Nephron progenitor cell (in vitro differentiated cells): ENCODE measurements at regions not wholly inside any gene's neighbourhood (a gene's known extent, or its start where the extent isn't known, plus 50 kb on each side); places are given as distances from the start of the nearest gene placed in this dataset.
A peak's percentile ranks its signal among the peaks of the same experiment; 100 is the strongest.

Experiments used
- DNase-seq: peaks from one replicate; pipeline ENCODE4 v3.0.0; 2021
- H3K27ac Mint-ChIP-seq: 2 replicates; pipeline ENCODE4 v1.8.0; 2021; ENCODE audit warnings: mild to moderate bottlenecking, moderate library complexity, mixed read lengths
- H3K27me3 Mint-ChIP-seq: 2 replicates; pipeline ENCODE4 v1.8.0; 2021; ENCODE audit warnings: mild to moderate bottlenecking, low read depth, mixed read lengths; ENCODE audit not compliant: poor library complexity
- H3K36me3 Mint-ChIP-seq: 2 replicates; pipeline ENCODE4 v1.8.0; 2021; ENCODE audit warnings: low read depth, mixed read lengths
- H3K4me1 Mint-ChIP-seq: 2 replicates; pipeline ENCODE4 v1.8.0; 2021; ENCODE audit warnings: mixed read lengths
- H3K4me3 Mint-ChIP-seq: 2 replicates; pipeline ENCODE4 v1.8.0; 2021; ENCODE audit warnings: mild to moderate bottlenecking, moderate library complexity, mixed read lengths
- H3K9me3 Mint-ChIP-seq: 2 replicates; pipeline ENCODE4 v1.8.0; 2021; ENCODE audit warnings: mild to moderate bottlenecking, moderate library complexity, mixed read lengths
- TF ChIP-seq, protein P1 (sequence below): fragments of 200-600 bp; sonication (generic); IDR thresholded peaks from 2 replicates; pipeline ENCODE4 v1.5.0; 2021; ENCODE audit warnings: antibody characterized with exemption

DNA sequence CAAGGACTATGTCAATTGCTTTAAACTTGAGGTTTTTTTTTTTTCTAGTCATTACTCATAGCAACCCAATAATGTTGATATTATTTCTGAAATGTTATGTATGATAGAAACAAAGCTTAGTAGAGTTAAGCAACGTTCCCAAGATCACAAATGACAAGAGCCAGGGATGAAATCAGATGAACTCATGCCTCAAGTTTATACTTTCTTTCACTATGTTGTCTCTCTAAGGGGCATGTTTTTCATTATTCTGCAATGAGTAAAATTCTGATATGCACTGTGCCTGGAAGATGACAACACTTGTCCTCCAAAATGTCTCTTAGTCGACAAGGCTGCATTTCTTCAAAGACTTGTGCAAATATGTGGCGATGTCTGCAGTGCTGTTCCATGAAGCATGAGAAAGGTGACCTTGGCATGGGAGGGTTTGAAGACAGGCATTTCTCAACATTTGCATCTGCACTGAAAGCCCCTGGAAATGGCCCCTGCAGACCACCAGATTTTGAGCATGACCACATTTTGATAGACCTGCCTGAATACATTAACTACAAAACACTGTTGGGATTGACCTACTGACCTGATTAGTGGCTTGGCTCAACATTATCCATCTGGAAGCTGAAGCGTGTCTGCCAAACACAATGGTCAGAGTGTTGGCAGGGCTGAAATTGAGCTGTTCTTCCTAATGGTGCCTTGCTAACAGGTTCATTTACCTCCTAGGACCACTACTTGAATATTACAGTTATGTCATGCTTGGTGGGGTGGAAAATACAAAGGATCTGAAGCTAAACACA, 1027.5 kb downstream of the CDH11 start:
- Mint-ChIP-seq H3K9me3 (no peaks in the 10 kb centered on the region), H3K27me3 (peaks cover 7% of the 10 kb centered on the region), H3K27ac (no peak overlapping the region), H3K36me3 (no peaks in the 10 kb centered on the region), H3K4me3 (no peak overlapping the region), H3K4me1 (peaks cover 13% of the 10 kb centered on the region)
- DNase-seq: no peak
- TF ChIP-seq, protein P1, sequence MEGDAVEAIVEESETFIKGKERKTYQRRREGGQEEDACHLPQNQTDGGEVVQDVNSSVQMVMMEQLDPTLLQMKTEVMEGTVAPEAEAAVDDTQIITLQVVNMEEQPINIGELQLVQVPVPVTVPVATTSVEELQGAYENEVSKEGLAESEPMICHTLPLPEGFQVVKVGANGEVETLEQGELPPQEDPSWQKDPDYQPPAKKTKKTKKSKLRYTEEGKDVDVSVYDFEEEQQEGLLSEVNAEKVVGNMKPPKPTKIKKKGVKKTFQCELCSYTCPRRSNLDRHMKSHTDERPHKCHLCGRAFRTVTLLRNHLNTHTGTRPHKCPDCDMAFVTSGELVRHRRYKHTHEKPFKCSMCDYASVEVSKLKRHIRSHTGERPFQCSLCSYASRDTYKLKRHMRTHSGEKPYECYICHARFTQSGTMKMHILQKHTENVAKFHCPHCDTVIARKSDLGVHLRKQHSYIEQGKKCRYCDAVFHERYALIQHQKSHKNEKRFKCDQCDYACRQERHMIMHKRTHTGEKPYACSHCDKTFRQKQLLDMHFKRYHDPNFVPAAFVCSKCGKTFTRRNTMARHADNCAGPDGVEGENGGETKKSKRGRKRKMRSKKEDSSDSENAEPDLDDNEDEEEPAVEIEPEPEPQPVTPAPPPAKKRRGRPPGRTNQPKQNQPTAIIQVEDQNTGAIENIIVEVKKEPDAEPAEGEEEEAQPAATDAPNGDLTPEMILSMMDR: no peak

DNA sequence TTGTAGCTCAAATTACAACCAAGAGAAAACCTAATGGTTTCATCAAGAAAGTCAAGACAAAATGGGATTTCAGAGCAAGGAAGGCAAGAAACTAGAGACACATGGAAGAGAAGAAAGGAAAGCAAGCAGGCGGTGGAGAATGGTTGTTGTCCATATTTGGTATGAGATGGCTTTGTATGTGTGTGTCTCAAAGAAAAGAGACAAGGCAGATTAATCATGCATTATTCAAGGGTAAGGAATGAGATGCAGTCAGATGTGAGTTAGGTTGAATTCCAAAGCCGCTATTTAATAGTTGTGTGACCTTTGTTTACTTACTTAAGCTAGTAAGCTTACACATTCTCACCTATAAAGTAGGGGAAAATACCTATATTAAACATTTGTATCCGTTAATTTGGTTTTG, 1029.6 kb downstream of the CDH11 start:
- H3K27ac Mint-ChIP-seq: no peak overlapping the region
- H3K27me3 Mint-ChIP-seq: peaks cover 11% of the 10 kb centered on the region
- no peaks in the 10 kb centered on the region for H3K9me3 Mint-ChIP-seq
- H3K4me3 Mint-ChIP-seq: no peak overlapping the region
- DNase-seq: no peak
- H3K4me1 Mint-ChIP-seq: peaks cover 18% of the 10 kb centered on the region
- no peaks in the 10 kb centered on the region for H3K36me3 Mint-ChIP-seq
- TF ChIP-seq, protein P1: no peak

DNA sequence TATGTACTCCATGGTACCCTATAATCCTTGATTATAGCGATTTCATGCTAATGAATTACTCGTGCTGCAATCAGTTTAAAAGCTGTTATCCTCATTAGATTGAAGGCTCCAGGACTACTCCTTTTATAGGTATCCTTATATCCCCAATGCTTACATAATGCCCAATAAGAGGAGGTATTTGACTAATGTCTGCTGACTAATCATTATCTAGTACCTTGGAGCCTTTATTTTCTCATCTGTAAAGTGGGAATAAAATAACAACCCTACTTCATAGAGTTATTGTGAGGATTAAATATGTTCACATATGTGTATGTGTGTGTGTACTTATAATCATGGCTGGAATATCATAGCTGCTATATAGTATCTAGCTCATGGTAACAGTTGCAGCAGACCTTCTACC, 1031.5 kb downstream of the CDH11 start:
- H3K9me3 Mint-ChIP-seq: no peaks in the 10 kb centered on the region
- TF ChIP-seq, protein P1: no peak
- peaks cover 4% of the 10 kb centered on the region for H3K27me3 Mint-ChIP-seq
- H3K4me1 Mint-ChIP-seq: peaks cover 18% of the 10 kb centered on the region
- DNase-seq: no peak
- H3K36me3 Mint-ChIP-seq: no peaks in the 10 kb centered on the region
- no peak overlapping the region for H3K27ac Mint-ChIP-seq
- H3K4me3 Mint-ChIP-seq: no peak overlapping the region

DNA sequence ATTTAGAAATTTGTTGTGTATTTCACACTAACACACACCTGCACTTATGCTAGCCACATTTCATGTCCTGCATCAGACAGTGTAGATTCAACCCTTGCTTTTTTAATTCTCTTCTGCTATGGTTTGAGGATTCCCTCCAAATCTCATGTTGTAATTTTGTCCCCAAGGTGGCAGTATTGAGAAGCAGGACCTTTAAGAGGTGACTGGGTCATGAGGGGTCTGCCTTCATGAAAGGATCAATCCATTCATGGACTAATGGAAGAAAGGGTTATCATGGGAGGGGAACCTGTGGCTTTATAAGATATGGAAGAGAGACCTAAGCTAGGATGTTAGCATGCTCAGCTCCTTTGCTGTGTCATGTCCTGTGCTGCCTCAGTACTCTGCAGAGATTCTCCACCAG, 1032.2 kb downstream of the CDH11 start:
- Mint-ChIP-seq H3K4me3 (no peak overlapping the region), H3K36me3 (no peaks in the 10 kb centered on the region), H3K9me3 (no peaks in the 10 kb centered on the region), H3K4me1 (peaks cover 14% of the 10 kb centered on the region), H3K27me3 (peaks cover 4% of the 10 kb centered on the region), H3K27ac (peak overlapping the region; percentile 17)
- TF ChIP-seq, protein P1: peak; percentile 50
- peak; percentile 9 for DNase-seq

DNA sequence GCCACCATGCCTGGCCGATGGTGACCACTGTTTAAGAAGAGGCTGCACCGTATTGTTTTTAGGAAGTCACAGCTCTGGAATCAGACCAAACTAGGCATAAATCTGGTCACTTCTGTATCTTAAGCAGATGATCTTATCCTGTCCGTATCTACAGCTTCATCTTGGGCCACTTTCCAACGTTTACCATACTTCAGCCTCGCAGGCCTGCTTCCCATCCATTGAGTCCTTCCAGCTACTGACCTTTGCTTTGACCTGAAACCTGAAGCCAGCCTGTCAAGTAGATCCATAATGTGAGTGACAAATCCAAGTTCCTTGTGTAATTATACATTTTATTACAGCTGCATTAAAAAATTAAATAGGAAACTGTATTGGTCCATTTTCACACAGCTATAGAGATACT, 1033.0 kb downstream of the CDH11 start:
- no peak overlapping the region for H3K4me3 Mint-ChIP-seq
- no peak overlapping the region for H3K27ac Mint-ChIP-seq
- DNase-seq: no peak
- peaks cover 10% of the 10 kb centered on the region for H3K4me1 Mint-ChIP-seq
- H3K27me3 Mint-ChIP-seq: peaks cover 4% of the 10 kb centered on the region
- no peaks in the 10 kb centered on the region for H3K9me3 Mint-ChIP-seq
- TF ChIP-seq, protein P1: no peak
- no peaks in the 10 kb centered on the region for H3K36me3 Mint-ChIP-seq

DNA sequence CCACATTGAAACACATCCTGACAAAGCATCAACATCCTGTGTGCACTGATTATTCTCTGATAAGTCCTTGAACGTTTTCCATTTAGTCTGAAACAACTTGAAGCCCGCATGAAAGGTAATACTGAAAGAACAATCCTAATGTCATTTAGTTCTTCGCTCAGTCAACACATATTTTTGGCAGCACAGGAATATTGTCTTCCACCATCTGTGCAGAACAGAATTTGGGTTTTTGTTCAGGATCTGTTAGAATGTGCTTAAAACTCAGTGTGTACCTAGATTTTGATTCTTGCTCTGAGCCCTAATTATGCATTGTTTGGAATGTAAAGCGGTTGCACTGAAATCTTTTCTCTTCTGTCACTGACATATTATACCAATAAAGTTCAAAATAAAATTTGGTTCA, 1036.6 kb downstream of the CDH11 start:
- no peak for DNase-seq
- TF ChIP-seq, protein P1: no peak
- no peaks in the 10 kb centered on the region for H3K9me3 Mint-ChIP-seq
- H3K27ac Mint-ChIP-seq: no peak overlapping the region
- no peaks in the 10 kb centered on the region for H3K36me3 Mint-ChIP-seq
- no peak overlapping the region for H3K4me3 Mint-ChIP-seq
- H3K27me3 Mint-ChIP-seq: peaks cover 4% of the 10 kb centered on the region
- H3K4me1 Mint-ChIP-seq: peaks cover 5% of the 10 kb centered on the region
